Astrocyte (in vitro differentiated cells and primary cell): ENCODE measurements at regions not wholly inside any gene's neighbourhood (a gene's known extent, or its start where the extent isn't known, plus 50 kb on each side); places are given as distances from the start of the nearest gene placed in this dataset.

Experiments used
- DNase-seq: peaks from one replicate; pipeline ENCODE4 v3.0.0-alpha.2; 2010; ENCODE audit warnings: low read depth
- FAIRE-seq: peaks from 2 replicates; lab custom pipeline; 2011; peaks lifted over from hg19 to GRCh38; lab: Jason Lieb, UNC
- H2AFZ ChIP-seq: 2 replicates; pipeline ENCODE4 v1.6.0; 2012; ENCODE audit warnings: low read depth, low read length, inconsistent platforms
- H3K27ac ChIP-seq: 2 replicates; pipeline ENCODE4 v1.5.1; 2011; ENCODE audit warnings: low read depth, low read length, inconsistent platforms
- H3K27me3 ChIP-seq: 2 replicates; pipeline ENCODE4 v1.6.0; 2011; ENCODE audit warnings: low read length, inconsistent platforms; ENCODE audit not compliant: insufficient read depth
- H3K36me3 ChIP-seq: 2 replicates; pipeline ENCODE4 v1.5.1; 2011; ENCODE audit warnings: low read length, inconsistent platforms; ENCODE audit not compliant: insufficient read depth
- H3K4me1 ChIP-seq: 2 replicates; pipeline ENCODE4 v1.5.1; 2011; ENCODE audit warnings: low read length, inconsistent platforms; ENCODE audit not compliant: insufficient read depth
- H3K4me2 ChIP-seq: 2 replicates; pipeline ENCODE4 v1.6.0; 2012; ENCODE audit warnings: low read length, inconsistent platforms
- H3K4me3 ChIP-seq: 2 replicates; pipeline ENCODE4 v1.5.1; 2011; ENCODE audit warnings: low read depth, mild to moderate bottlenecking, low read length, inconsistent platforms; ENCODE audit not compliant: insufficient read depth
- H3K79me2 ChIP-seq: 2 replicates; pipeline ENCODE4 v1.6.0; 2012; ENCODE audit warnings: mild to moderate bottlenecking, low read length, inconsistent platforms; ENCODE audit not compliant: insufficient read depth
- H3K9ac ChIP-seq: 2 replicates; pipeline ENCODE4 v1.6.0; 2012; ENCODE audit warnings: mild to moderate bottlenecking, low read length, inconsistent platforms
- H3K9me3 ChIP-seq: 2 replicates; pipeline ENCODE4 v1.5.1; 2012; ENCODE audit warnings: low read depth, mild to moderate bottlenecking, low read length, inconsistent platforms; ENCODE audit not compliant: insufficient read depth
- H4K20me1 ChIP-seq: 2 replicates; pipeline ENCODE4 v1.6.0; 2012; ENCODE audit warnings: low read length, inconsistent platforms; ENCODE audit not compliant: insufficient read depth
- H3K27ac Mint-ChIP-seq: one replicate; pipeline ENCODE4 v1.8.0; 2021; ENCODE audit warnings: mild to moderate bottlenecking, mixed read lengths; ENCODE audit not compliant: unreplicated experiment
- H3K27me3 Mint-ChIP-seq: one replicate; pipeline ENCODE4 v1.8.0; 2021; ENCODE audit warnings: low read depth, mixed read lengths; ENCODE audit not compliant: unreplicated experiment
- H3K36me3 Mint-ChIP-seq: one replicate; pipeline ENCODE4 v1.8.0; 2021; ENCODE audit warnings: low read depth, mixed read lengths; ENCODE audit not compliant: unreplicated experiment
- H3K4me1 Mint-ChIP-seq: one replicate; pipeline ENCODE4 v1.8.0; 2021; ENCODE audit warnings: low read depth, mixed read lengths; ENCODE audit not compliant: unreplicated experiment
- H3K4me3 Mint-ChIP-seq: one replicate; pipeline ENCODE4 v1.8.0; 2021; ENCODE audit warnings: mild to moderate bottlenecking, moderate library complexity, mixed read lengths; ENCODE audit not compliant: unreplicated experiment
- H3K9me3 Mint-ChIP-seq: one replicate; pipeline ENCODE4 v1.8.0; 2021; ENCODE audit warnings: mild to moderate bottlenecking, mixed read lengths; ENCODE audit not compliant: unreplicated experiment
- CTCF ChIP-seq: IDR thresholded peaks from 2 replicates; pipeline ENCODE4 v1.5.1; 2011; ENCODE audit warnings: low read depth, mild to moderate bottlenecking, inconsistent platforms, low read length, moderate library complexity; ENCODE audit not compliant: insufficient read depth
- EZH2 ChIP-seq: IDR thresholded peaks from 2 replicates; pipeline ENCODE4 v1.6.1; 2012; ENCODE audit warnings: mild to moderate bottlenecking, low read length, inconsistent platforms; ENCODE audit not compliant: insufficient read depth

- Mint-ChIP-seq H3K27me3 (peaks cover 3% of the 10 kb centered on the region), H3K36me3 (no peaks in the 10 kb centered on the region), H3K9me3 (no peaks in the 10 kb centered on the region), H3K4me3 (no peak overlapping the region), H3K27ac (no peak overlapping the region), H3K4me1 (peaks cover 11% of the 10 kb centered on the region)
- Histone ChIP-seq H3K79me2 (peaks cover 4% of the 10 kb centered on the region), H3K4me3 (no peak overlapping the region), H3K36me3 (no peaks in the 10 kb centered on the region), H4K20me1 (no peaks in the 10 kb centered on the region), H3K9me3 (no peaks in the 10 kb centered on the region), H3K4me2 (no peak overlapping the region), H3K4me1 (peaks cover 2% of the 10 kb centered on the region), H2AFZ (no peak overlapping the region), H3K27ac (peak overlapping the region; percentile 80), H3K9ac (no peak overlapping the region), H3K27me3 (no peaks in the 10 kb centered on the region)
- DNase-seq (no peak), FAIRE-seq (no peak)
- TF ChIP-seq EZH2 (no peak), CTCF (no peak)
Measured at GRCh38 chr10:50999163-50999562, 75.1 kb upstream of the PRKG1 start.

- H3K4me1 Mint-ChIP-seq = peaks cover 11% of the 10 kb centered on the region
- DNase-seq = peak; percentile 32
- peaks cover 4% of the 10 kb centered on the region for H3K79me2 ChIP-seq
Measured at GRCh38 chr10:51000164-51000563, 74.1 kb upstream of the PRKG1 start.

More at GRCh38 chr10:51000164-51000563, 74.1 kb upstream of the PRKG1 start:
- H3K27me3 ChIP-seq = no peaks in the 10 kb centered on the region
- Mint-ChIP-seq H3K4me3 (no peak overlapping the region), H3K36me3 (no peaks in the 10 kb centered on the region), H3K9me3 (no peaks in the 10 kb centered on the region), H3K27ac (peak overlapping the region; percentile 93), H3K27me3 (peaks cover 3% of the 10 kb centered on the region)
- H3K9me3 ChIP-seq = no peaks in the 10 kb centered on the region
- TF ChIP-seq CTCF (no peak), EZH2 (no peak)
- H3K4me3 ChIP-seq = no peak overlapping the region
- H3K4me2 ChIP-seq = peak overlapping the region; percentile 39
- peak overlapping the region; percentile 49 for H3K9ac ChIP-seq
- H4K20me1 ChIP-seq = no peaks in the 10 kb centered on the region
- no peaks in the 10 kb centered on the region for H3K36me3 ChIP-seq
- H3K4me1 ChIP-seq = peaks cover 2% of the 10 kb centered on the region
- FAIRE-seq = peak; percentile 41
- H2AFZ ChIP-seq = no peak overlapping the region
- H3K27ac ChIP-seq = peak overlapping the region; percentile 80
